ENCODE measurements at regions not wholly inside any gene's neighbourhood (a gene's known extent, or its start where the extent isn't known, plus 50 kb on each side); places are given as distances from the start of the nearest gene placed in this dataset.

DNA sequence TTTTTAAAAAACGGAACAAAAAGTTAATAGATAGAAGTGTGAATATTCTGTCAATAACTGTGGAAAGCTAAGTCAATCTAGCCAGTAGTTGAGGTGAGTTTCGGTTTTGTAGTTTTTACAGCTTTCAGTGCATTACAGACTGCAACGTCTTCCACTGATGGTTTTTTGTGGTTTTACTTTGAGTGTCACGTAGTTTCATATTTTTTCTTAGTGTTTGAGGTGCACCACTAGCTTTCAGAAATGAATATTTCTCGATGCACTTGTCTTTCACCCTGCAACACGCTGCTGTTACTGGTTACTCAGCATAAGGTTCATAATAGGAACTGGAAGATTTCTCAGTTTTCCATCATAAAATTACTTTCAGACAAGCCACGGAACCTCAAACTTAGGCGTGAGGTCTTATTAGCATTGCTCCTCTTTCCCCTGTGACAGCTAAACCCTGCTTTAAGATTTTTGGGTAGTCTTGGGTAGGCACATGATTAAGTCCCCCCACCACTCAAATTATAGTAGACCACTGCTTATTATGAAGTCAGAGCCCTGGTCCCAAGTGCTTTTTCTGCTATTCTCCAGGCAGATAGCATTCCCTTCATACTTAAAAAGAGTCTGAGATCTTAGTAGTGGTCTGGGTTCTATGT lies 1412.7 kb downstream of the KCNT2 start:
- H2BK120ac ChIP-seq (ENCODE audit: insufficient read depth, low read length, poor library complexity) = no peak overlapping the region
- H3K4me2 ChIP-seq (ENCODE audit: low read length) = no peak overlapping the region
- H3K27me3 ChIP-seq (ENCODE audit: insufficient read depth, low read length) = no peaks in the 10 kb centered on the region
- no peak overlapping the region for H3K4me3 ChIP-seq (ENCODE audit: low read depth, low read length)
- H3K14ac ChIP-seq (ENCODE audit: low read length) = no peak overlapping the region
- no peaks in the 10 kb centered on the region for H3K79me2 ChIP-seq (ENCODE audit: control insufficient read depth, insufficient read depth, low read length, poor library complexity)
- no peak overlapping the region for H4K8ac ChIP-seq (ENCODE audit: low read depth, low read length)
- H3K79me1 ChIP-seq (ENCODE audit: low read length) = no peaks in the 10 kb centered on the region
- no peak for DNase-seq
- H2AFZ ChIP-seq (ENCODE audit: insufficient read depth, low read length, poor library complexity) = no peak overlapping the region
- no peaks in the 10 kb centered on the region for H3K36me3 ChIP-seq (ENCODE audit: control insufficient read depth in 1 of 2, insufficient read depth in 2 of 2, low read length in 2 of 2)
- no peak overlapping the region for H3K4ac ChIP-seq (ENCODE audit: low read depth, low read length)
- H2BK12ac ChIP-seq (ENCODE audit: low read length) = no peak overlapping the region
- no peak overlapping the region for H3K18ac ChIP-seq (ENCODE audit: low read length)
- no peak overlapping the region for H2BK5ac ChIP-seq (ENCODE audit: low read depth, low read length, poor library complexity)
- 100% methylated on average over 1 of the region's 8 CpGs for WGBS (ENCODE audit: extremely low coverage, insufficient coverage, insufficient read length)
- H3K4me1 ChIP-seq (ENCODE audit: control insufficient read depth in 1 of 2, insufficient read depth in 2 of 2, low read length in 2 of 2) = no peaks in the 10 kb centered on the region
- no peaks in the 10 kb centered on the region for H3K9me3 ChIP-seq (ENCODE audit: insufficient read depth, low read depth, low read length)
- no peak overlapping the region for H3K27ac ChIP-seq (ENCODE audit: low read depth, low read length)
- H3K9ac ChIP-seq (ENCODE audit: low read length) = no peak overlapping the region
- H3K23ac ChIP-seq (ENCODE audit: low read length) = no peak overlapping the region
- H2AK5ac ChIP-seq (ENCODE audit: low read length) = no peak overlapping the region
- H4K12ac ChIP-seq (ENCODE audit: low read depth, low read length) = no peak overlapping the region
- no peak overlapping the region for H4K91ac ChIP-seq (ENCODE audit: low read depth, low read length)

DNA sequence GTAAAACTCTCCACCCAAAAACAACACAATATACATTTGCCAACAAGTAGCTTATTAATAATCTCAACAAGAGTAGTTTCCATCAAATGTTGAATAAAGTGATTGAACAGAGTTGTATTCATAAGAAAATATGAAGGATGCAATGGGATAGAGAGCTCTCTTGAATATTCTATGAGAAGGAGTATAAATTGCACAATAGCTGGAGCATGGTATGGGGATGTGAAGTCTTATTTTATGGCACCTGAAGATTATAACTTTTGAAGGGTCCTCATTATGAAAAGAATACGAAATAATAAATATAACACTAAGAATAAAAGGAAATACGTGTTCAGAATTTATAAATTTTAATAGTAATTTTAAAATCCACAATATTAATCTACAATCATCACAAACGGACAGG lies 1415.1 kb downstream of the KCNT2 start:
- Histone ChIP-seq H3K27ac (ENCODE audit: low read depth, low read length) (no peak overlapping the region), H4K91ac (ENCODE audit: low read depth, low read length) (no peak overlapping the region), H3K9ac (ENCODE audit: low read length) (no peak overlapping the region), H4K12ac (ENCODE audit: low read depth, low read length) (no peak overlapping the region), H3K4me1 (ENCODE audit: control insufficient read depth in 1 of 2, insufficient read depth in 2 of 2, low read length in 2 of 2) (no peaks in the 10 kb centered on the region), H3K79me1 (ENCODE audit: low read length) (no peaks in the 10 kb centered on the region), H2AK5ac (ENCODE audit: low read length) (no peak overlapping the region), H2BK12ac (ENCODE audit: low read length) (no peak overlapping the region), H3K4ac (ENCODE audit: low read depth, low read length) (no peak overlapping the region), H3K4me2 (ENCODE audit: low read length) (no peak overlapping the region), H3K18ac (ENCODE audit: low read length) (no peak overlapping the region), H3K79me2 (ENCODE audit: control insufficient read depth, insufficient read depth, low read length, poor library complexity) (no peaks in the 10 kb centered on the region), H3K14ac (ENCODE audit: low read length) (no peak overlapping the region), H2AFZ (ENCODE audit: insufficient read depth, low read length, poor library complexity) (no peak overlapping the region), H2BK5ac (ENCODE audit: low read depth, low read length, poor library complexity) (no peak overlapping the region), H4K8ac (ENCODE audit: low read depth, low read length) (no peak overlapping the region), H3K9me3 (ENCODE audit: insufficient read depth, low read depth, low read length) (no peaks in the 10 kb centered on the region), H3K23ac (ENCODE audit: low read length) (no peak overlapping the region), H2BK120ac (ENCODE audit: insufficient read depth, low read length, poor library complexity) (no peak overlapping the region), H3K27me3 (ENCODE audit: insufficient read depth, low read length) (no peaks in the 10 kb centered on the region), H3K36me3 (ENCODE audit: control insufficient read depth in 1 of 2, insufficient read depth in 2 of 2, low read length in 2 of 2) (no peaks in the 10 kb centered on the region), H3K4me3 (ENCODE audit: low read depth, low read length) (no peak overlapping the region)
- no peak for DNase-seq
- WGBS (ENCODE audit: extremely low coverage, insufficient coverage, insufficient read length) = no CpG with 5 or more reads among the region's 3 CpGs

DNA sequence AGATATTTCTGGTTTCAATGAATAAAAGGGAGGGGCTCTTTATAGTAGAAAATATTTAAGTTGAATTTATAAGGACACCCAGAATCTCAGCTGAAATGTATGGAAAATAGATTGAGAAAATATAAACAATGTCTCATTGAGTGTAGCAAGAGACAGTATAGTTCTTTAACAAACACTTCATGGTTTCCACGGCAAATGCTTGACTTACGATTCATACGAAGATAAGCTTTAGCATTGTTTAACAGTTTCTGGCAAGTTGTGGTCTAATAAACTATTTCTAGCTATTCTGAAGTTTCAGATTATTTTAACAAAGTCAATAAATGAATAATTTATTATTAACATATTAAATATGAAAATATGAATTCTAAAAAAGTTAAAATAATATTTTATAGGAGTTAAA lies 1419.4 kb downstream of the KCNT2 start:
- H4K8ac ChIP-seq (ENCODE audit: low read depth, low read length) = no peak overlapping the region
- no peak overlapping the region for H4K12ac ChIP-seq (ENCODE audit: low read depth, low read length)
- H2AK5ac ChIP-seq (ENCODE audit: low read length) = no peak overlapping the region
- no peak overlapping the region for H3K4me3 ChIP-seq (ENCODE audit: low read depth, low read length)
- no peak overlapping the region for H3K4ac ChIP-seq (ENCODE audit: low read depth, low read length)
- no peak overlapping the region for H3K9ac ChIP-seq (ENCODE audit: low read length)
- H4K91ac ChIP-seq (ENCODE audit: low read depth, low read length) = no peak overlapping the region
- H3K4me2 ChIP-seq (ENCODE audit: low read length) = no peak overlapping the region
- H3K36me3 ChIP-seq (ENCODE audit: control insufficient read depth in 1 of 2, insufficient read depth in 2 of 2, low read length in 2 of 2) = no peaks in the 10 kb centered on the region
- no peak overlapping the region for H3K23ac ChIP-seq (ENCODE audit: low read length)
- H3K14ac ChIP-seq (ENCODE audit: low read length) = no peak overlapping the region
- no CpG with 5 or more reads among the region's 3 CpGs for WGBS (ENCODE audit: extremely low coverage, insufficient coverage, insufficient read length)
- no peak overlapping the region for H3K18ac ChIP-seq (ENCODE audit: low read length)
- H2AFZ ChIP-seq (ENCODE audit: insufficient read depth, low read length, poor library complexity) = no peak overlapping the region
- no peak for DNase-seq
- H2BK120ac ChIP-seq (ENCODE audit: insufficient read depth, low read length, poor library complexity) = no peak overlapping the region
- no peaks in the 10 kb centered on the region for H3K79me2 ChIP-seq (ENCODE audit: control insufficient read depth, insufficient read depth, low read length, poor library complexity)
- H3K27ac ChIP-seq (ENCODE audit: low read depth, low read length) = no peak overlapping the region
- H3K79me1 ChIP-seq (ENCODE audit: low read length) = no peaks in the 10 kb centered on the region
- no peaks in the 10 kb centered on the region for H3K27me3 ChIP-seq (ENCODE audit: insufficient read depth, low read length)
- H3K9me3 ChIP-seq (ENCODE audit: insufficient read depth, low read depth, low read length) = no peaks in the 10 kb centered on the region
- no peak overlapping the region for H2BK12ac ChIP-seq (ENCODE audit: low read length)
- H2BK5ac ChIP-seq (ENCODE audit: low read depth, low read length, poor library complexity) = no peak overlapping the region
- no peaks in the 10 kb centered on the region for H3K4me1 ChIP-seq (ENCODE audit: control insufficient read depth in 1 of 2, insufficient read depth in 2 of 2, low read length in 2 of 2)

DNA sequence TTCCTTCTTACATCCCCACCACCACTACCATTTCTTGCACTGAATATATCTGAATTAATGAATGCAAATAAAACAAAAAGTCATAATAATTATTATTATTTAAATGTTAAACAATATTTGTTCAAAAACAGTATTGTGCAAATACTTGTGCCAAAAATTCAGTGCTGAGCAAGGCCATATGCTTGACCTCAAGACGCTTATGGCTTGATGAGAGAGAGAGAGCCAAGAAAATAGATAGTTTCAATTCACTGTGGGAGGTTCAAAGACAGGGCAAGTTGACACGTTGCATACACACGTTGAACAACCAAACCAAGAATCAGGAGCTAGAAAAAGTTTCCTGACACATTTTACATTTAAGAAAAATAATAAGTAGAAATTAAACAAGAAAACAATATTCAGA lies 1421.7 kb downstream of the KCNT2 start:
- Histone ChIP-seq H2BK120ac (ENCODE audit: insufficient read depth, low read length, poor library complexity) (no peak overlapping the region), H3K4me1 (ENCODE audit: control insufficient read depth in 1 of 2, insufficient read depth in 2 of 2, low read length in 2 of 2) (no peaks in the 10 kb centered on the region), H2BK5ac (ENCODE audit: low read depth, low read length, poor library complexity) (no peak overlapping the region), H4K12ac (ENCODE audit: low read depth, low read length) (no peak overlapping the region), H3K27ac (ENCODE audit: low read depth, low read length) (no peak overlapping the region), H3K9me3 (ENCODE audit: insufficient read depth, low read depth, low read length) (no peaks in the 10 kb centered on the region), H3K4ac (ENCODE audit: low read depth, low read length) (no peak overlapping the region), H3K9ac (ENCODE audit: low read length) (no peak overlapping the region), H4K91ac (ENCODE audit: low read depth, low read length) (no peak overlapping the region), H3K23ac (ENCODE audit: low read length) (no peak overlapping the region), H3K79me2 (ENCODE audit: control insufficient read depth, insufficient read depth, low read length, poor library complexity) (no peaks in the 10 kb centered on the region), H3K79me1 (ENCODE audit: low read length) (no peaks in the 10 kb centered on the region), H2AFZ (ENCODE audit: insufficient read depth, low read length, poor library complexity) (no peak overlapping the region), H3K14ac (ENCODE audit: low read length) (no peak overlapping the region), H4K8ac (ENCODE audit: low read depth, low read length) (no peak overlapping the region), H2BK12ac (ENCODE audit: low read length) (no peak overlapping the region), H3K18ac (ENCODE audit: low read length) (no peak overlapping the region), H2AK5ac (ENCODE audit: low read length) (no peak overlapping the region), H3K4me2 (ENCODE audit: low read length) (no peak overlapping the region), H3K36me3 (ENCODE audit: control insufficient read depth in 1 of 2, insufficient read depth in 2 of 2, low read length in 2 of 2) (no peaks in the 10 kb centered on the region), H3K4me3 (ENCODE audit: low read depth, low read length) (no peak overlapping the region), H3K27me3 (ENCODE audit: insufficient read depth, low read length) (no peaks in the 10 kb centered on the region)
- WGBS (ENCODE audit: extremely low coverage, insufficient coverage, insufficient read length) = no CpG with 5 or more reads among the region's 3 CpGs
- DNase-seq = no peak
